ENCODE measurements at regions not wholly inside any gene's neighbourhood (a gene's known extent, or its start where the extent isn't known, plus 50 kb on each side); places are given as distances from the start of the nearest gene placed in this dataset.

- DNase-seq (ENCODE audit: low spot score) (no peak), ATAC-seq (no peak)
- Mint-ChIP-seq H3K4me1 (peaks cover 7% of the 10 kb centered on the region), H3K9me3 (peaks cover 7% of the 10 kb centered on the region), H3K36me3 (peaks cover 7% of the 10 kb centered on the region), H3K4me3 (no peak overlapping the region), H3K27me3 (ENCODE audit: low read depth) (no peaks in the 10 kb centered on the region), H3K27ac (no peak overlapping the region)
- POLR2A ChIA-PET: no interaction called here
- CTCF ChIA-PET: no interaction called here
- TF ChIP-seq OVOL2 (CRISPR knock-in tag; IDR thresholded peaks at IDR 0.05; ENCODE audit: borderline replicate concordance) (no peak), NFATC4 (CRISPR knock-in tag; IDR thresholded peaks at IDR 0.05) (no peak), ERG (CRISPR knock-in tag; IDR thresholded peaks at IDR 0.05) (no peak), NFE2L1 (CRISPR knock-in tag; IDR thresholded peaks at IDR 0.05) (no peak), PREB (CRISPR knock-in tag; IDR thresholded peaks at IDR 0.05; ENCODE audit: borderline replicate concordance) (no peak), TEAD4 (CRISPR knock-in tag; IDR thresholded peaks at IDR 0.05) (no peak), ETV6 (CRISPR knock-in tag; IDR thresholded peaks at IDR 0.05) (no peak), JUN (CRISPR knock-in tag; IDR thresholded peaks at IDR 0.05) (no peak), MXD4 (CRISPR knock-in tag; IDR thresholded peaks at IDR 0.05; ENCODE audit: borderline replicate concordance) (no peak), ZNF263 (CRISPR knock-in tag; IDR thresholded peaks at IDR 0.05; ENCODE audit: low read depth) (no peak)
- TF ChIP-seq, protein P1, sequence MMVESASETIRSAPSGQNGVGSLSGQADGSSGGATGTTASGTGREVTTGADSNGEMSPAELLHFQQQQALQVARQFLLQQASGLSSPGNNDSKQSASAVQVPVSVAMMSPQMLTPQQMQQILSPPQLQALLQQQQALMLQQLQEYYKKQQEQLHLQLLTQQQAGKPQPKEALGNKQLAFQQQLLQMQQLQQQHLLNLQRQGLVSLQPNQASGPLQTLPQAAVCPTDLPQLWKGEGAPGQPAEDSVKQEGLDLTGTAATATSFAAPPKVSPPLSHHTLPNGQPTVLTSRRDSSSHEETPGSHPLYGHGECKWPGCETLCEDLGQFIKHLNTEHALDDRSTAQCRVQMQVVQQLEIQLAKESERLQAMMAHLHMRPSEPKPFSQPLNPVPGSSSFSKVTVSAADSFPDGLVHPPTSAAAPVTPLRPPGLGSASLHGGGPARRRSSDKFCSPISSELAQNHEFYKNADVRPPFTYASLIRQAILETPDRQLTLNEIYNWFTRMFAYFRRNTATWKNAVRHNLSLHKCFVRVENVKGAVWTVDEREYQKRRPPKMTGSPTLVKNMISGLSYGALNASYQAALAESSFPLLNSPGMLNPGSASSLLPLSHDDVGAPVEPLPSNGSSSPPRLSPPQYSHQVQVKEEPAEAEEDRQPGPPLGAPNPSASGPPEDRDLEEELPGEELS (CRISPR knock-in tag; IDR thresholded peaks at IDR 0.05): no peak
- TF ChIP-seq, protein P2, sequence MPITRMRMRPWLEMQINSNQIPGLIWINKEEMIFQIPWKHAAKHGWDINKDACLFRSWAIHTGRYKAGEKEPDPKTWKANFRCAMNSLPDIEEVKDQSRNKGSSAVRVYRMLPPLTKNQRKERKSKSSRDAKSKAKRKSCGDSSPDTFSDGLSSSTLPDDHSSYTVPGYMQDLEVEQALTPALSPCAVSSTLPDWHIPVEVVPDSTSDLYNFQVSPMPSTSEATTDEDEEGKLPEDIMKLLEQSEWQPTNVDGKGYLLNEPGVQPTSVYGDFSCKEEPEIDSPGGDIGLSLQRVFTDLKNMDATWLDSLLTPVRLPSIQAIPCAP (CRISPR knock-in tag; IDR thresholded peaks at IDR 0.05): no peak
Observed at GRCh38 chr5:117235786-117236185, 661.2 kb upstream of the SEMA6A start.

GRCh38 chr5:117230375-117230774 lies 655.8 kb upstream of the SEMA6A start:
- Mint-ChIP-seq H3K27me3 (ENCODE audit: low read depth) (no peaks in the 10 kb centered on the region), H3K4me3 (no peak overlapping the region), H3K9me3 (no peaks in the 10 kb centered on the region), H3K36me3 (no peaks in the 10 kb centered on the region), H3K27ac (no peak overlapping the region), H3K4me1 (peaks cover 7% of the 10 kb centered on the region)
- ChIA-PET POLR2A (no interaction called here), CTCF (interaction anchor here (0.5 kb wide), 1 partner anchor 1392 kb away, joined by 4 read pairs; no protein-coding TSS in a partner anchor)
- DNase-seq (ENCODE audit: low spot score) (no peak), ATAC-seq (no peak)
- no peak for TF ChIP-seq TEAD4 (CRISPR knock-in tag; IDR thresholded peaks at IDR 0.05)
- no peak for TF ChIP-seq ZNF263 (CRISPR knock-in tag; IDR thresholded peaks at IDR 0.05; ENCODE audit: low read depth)
- TF ChIP-seq, protein P3, sequence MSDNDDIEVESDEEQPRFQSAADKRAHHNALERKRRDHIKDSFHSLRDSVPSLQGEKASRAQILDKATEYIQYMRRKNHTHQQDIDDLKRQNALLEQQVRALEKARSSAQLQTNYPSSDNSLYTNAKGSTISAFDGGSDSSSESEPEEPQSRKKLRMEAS (CRISPR knock-in tag; IDR thresholded peaks at IDR 0.05): no peak
- TF ChIP-seq CBFB (CRISPR knock-in tag; IDR thresholded peaks at IDR 0.05; ENCODE audit: low read depth): no peak
- no peak for TF ChIP-seq CTCF (IDR thresholded peaks at IDR 0.05)
- no peak for TF ChIP-seq USF1 (CRISPR knock-in tag; IDR thresholded peaks at IDR 0.05)
- TF ChIP-seq, protein P4, sequence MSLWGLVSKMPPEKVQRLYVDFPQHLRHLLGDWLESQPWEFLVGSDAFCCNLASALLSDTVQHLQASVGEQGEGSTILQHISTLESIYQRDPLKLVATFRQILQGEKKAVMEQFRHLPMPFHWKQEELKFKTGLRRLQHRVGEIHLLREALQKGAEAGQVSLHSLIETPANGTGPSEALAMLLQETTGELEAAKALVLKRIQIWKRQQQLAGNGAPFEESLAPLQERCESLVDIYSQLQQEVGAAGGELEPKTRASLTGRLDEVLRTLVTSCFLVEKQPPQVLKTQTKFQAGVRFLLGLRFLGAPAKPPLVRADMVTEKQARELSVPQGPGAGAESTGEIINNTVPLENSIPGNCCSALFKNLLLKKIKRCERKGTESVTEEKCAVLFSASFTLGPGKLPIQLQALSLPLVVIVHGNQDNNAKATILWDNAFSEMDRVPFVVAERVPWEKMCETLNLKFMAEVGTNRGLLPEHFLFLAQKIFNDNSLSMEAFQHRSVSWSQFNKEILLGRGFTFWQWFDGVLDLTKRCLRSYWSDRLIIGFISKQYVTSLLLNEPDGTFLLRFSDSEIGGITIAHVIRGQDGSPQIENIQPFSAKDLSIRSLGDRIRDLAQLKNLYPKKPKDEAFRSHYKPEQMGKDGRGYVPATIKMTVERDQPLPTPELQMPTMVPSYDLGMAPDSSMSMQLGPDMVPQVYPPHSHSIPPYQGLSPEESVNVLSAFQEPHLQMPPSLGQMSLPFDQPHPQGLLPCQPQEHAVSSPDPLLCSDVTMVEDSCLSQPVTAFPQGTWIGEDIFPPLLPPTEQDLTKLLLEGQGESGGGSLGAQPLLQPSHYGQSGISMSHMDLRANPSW (CRISPR knock-in tag; conservative IDR thresholded peaks at IDR 0.05; ENCODE audit: low read depth): no peak
- no peak for TF ChIP-seq EMX1 (CRISPR knock-in tag; IDR thresholded peaks at IDR 0.05)
- TF ChIP-seq, protein P1 (CRISPR knock-in tag; IDR thresholded peaks at IDR 0.05): no peak
